Caco-2 (cell line): ENCODE measurements at regions not wholly inside any gene's neighbourhood (a gene's known extent, or its start where the extent isn't known, plus 50 kb on each side); places are given as distances from the start of the nearest gene placed in this dataset.

Experiments
- BruUV-seq: library from RNA; stranded (reverse); fragments of 400-500 nt; replicated peaks from 2 replicates; lab custom pipeline; 2021; lab: Mats Ljungman, UMichigan
- CTCF ChIA-PET: fragments of 300-600 bp; sonication (Branson Sonifier 250); formaldehyde crosslinking; loops from one replicate; lab custom pipeline; 2022; ENCODE audit warnings: antibody characterized with exemption; lab: Charles Lee
- POLR2A ChIA-PET: fragments of 300-600 bp; sonication (Branson Sonifier 250); formaldehyde crosslinking; loops from one replicate; lab custom pipeline; 2022; ENCODE audit warnings: antibody characterized with exemption; lab: Charles Lee
- DNase-seq, 2 experiments: peaks; one replicate each; pipeline versions ENCODE4 v3.0.0 to v3.0.0-alpha.2; 2020 to 2022
- H3K27me3 ChIP-seq: replicated peaks from 2 replicates; pipeline ENCODE4 v1.6.0; 2011; ENCODE audit warnings: low read length; ENCODE audit not compliant: control insufficient read depth, insufficient read depth
- H3K36me3 ChIP-seq: 2 replicates; pipeline ENCODE4 v1.5.1; 2011; ENCODE audit warnings: low read length; ENCODE audit not compliant: control insufficient read depth, insufficient read depth
- H3K4me1 ChIP-seq: fragments of 250-450 bp; sonication (Bioruptor Pico); 2 replicates; pipeline ENCODE4 v1.5.1; 2020; ENCODE audit warnings: mild to moderate bottlenecking
- H3K4me3 ChIP-seq: 2 replicates; pipeline ENCODE4 v1.5.1; 2011; ENCODE audit warnings: low read depth, mild to moderate bottlenecking, control low read depth, low read length
- H3K9me3 ChIP-seq: fragments of 250-450 bp; sonication (Bioruptor Pico); 2 replicates; pipeline ENCODE4 v1.5.1; 2020; ENCODE audit warnings: mild to moderate bottlenecking, moderate library complexity
- H3K27ac Mint-ChIP-seq: one replicate; pipeline ENCODE4 v1.8.0; 2022; ENCODE audit warnings: mixed read lengths; ENCODE audit not compliant: unreplicated experiment
- H3K27me3 Mint-ChIP-seq: one replicate; pipeline ENCODE4 v1.8.0; 2022; ENCODE audit warnings: mixed read lengths; ENCODE audit not compliant: insufficient read depth, unreplicated experiment
- H3K36me3 Mint-ChIP-seq: one replicate; pipeline ENCODE4 v1.8.0; 2022; ENCODE audit warnings: mild to moderate bottlenecking, mixed read lengths; ENCODE audit not compliant: insufficient read depth, unreplicated experiment
- H3K4me1 Mint-ChIP-seq: one replicate; pipeline ENCODE4 v1.8.0; 2022; ENCODE audit warnings: low read depth, mixed read lengths; ENCODE audit not compliant: unreplicated experiment
- H3K4me3 Mint-ChIP-seq: one replicate; pipeline ENCODE4 v1.8.0; 2022; ENCODE audit warnings: mild to moderate bottlenecking, moderate library complexity, mixed read lengths; ENCODE audit not compliant: unreplicated experiment
- H3K9me3 Mint-ChIP-seq: one replicate; pipeline ENCODE4 v1.8.0; 2022; ENCODE audit warnings: mixed read lengths; ENCODE audit not compliant: unreplicated experiment
- CTCF ChIP-seq, 2 experiments: fragments of 200-600 bp in 1 of 2; IDR thresholded peaks; 1 replicate in 1 of 2; 2 replicates in 1 of 2; pipeline versions ENCODE4 v1.5.1 to v1.8.0; 2011 to 2022; ENCODE audit warnings: antibody characterized with exemption in 1 of 2, control low read depth in 1 of 2, inconsistent platforms in 1 of 2, low read depth in 1 of 2, low read length in 1 of 2, mild to moderate bottlenecking in 1 of 2, moderate library complexity in 1 of 2; ENCODE audit not compliant: insufficient read depth in 1 of 2, severe bottlenecking in 1 of 2, unreplicated experiment in 1 of 2
- intact Hi-C: fragments of 100-400 bp; cut with micrococcal nuclease; formaldehyde crosslinking; loops from one replicate; pipeline ENCODE4 v1.10.0; 2022; ENCODE audit not compliant: unreplicated experiment

GRCh38 chr6:55014321-55015088 is 159.8 kb upstream of the HCRTR2 start:
- Histone ChIP-seq H3K9me3 (no peaks in the 10 kb centered on the region), H3K36me3 (no peaks in the 10 kb centered on the region), H3K4me1 (no peaks in the 10 kb centered on the region), H3K27me3 (no peaks in the 10 kb centered on the region), H3K4me3 (no peak overlapping the region)
- no peak for DNase-seq
- Mint-ChIP-seq H3K27ac (no peak overlapping the region), H3K9me3 (no peaks in the 10 kb centered on the region), H3K4me1 (no peaks in the 10 kb centered on the region), H3K4me3 (no peak overlapping the region), H3K27me3 (no peaks in the 10 kb centered on the region), H3K36me3 (no peaks in the 10 kb centered on the region)
- CTCF ChIA-PET, result no interaction called here
- intact Hi-C loops, result no loop called here
- POLR2A ChIA-PET, result no interaction called here
- no TSS peak for BruUV-seq
- TF ChIP-seq CTCF (IDR thresholded peaks at IDR 0.05; ENCODE audit: insufficient read depth in 1 of 2, low read depth in 1 of 2, low read length in 1 of 2, severe bottlenecking in 1 of 2, unreplicated experiment in 1 of 2), result no peak

GRCh38 chr6:55016261-55016660 is 158.1 kb upstream of the HCRTR2 start:
- no peak for DNase-seq
- Histone ChIP-seq H3K4me3 (no peak overlapping the region), H3K4me1 (no peaks in the 10 kb centered on the region), H3K9me3 (no peaks in the 10 kb centered on the region), H3K36me3 (no peaks in the 10 kb centered on the region), H3K27me3 (no peaks in the 10 kb centered on the region)
- no peaks in the 10 kb centered on the region for H3K9me3 Mint-ChIP-seq
- no peaks in the 10 kb centered on the region for H3K27me3 Mint-ChIP-seq
- BruUV-seq, result no TSS peak
- POLR2A ChIA-PET, result no interaction called here
- no peak overlapping the region for H3K4me3 Mint-ChIP-seq
- no peaks in the 10 kb centered on the region for H3K4me1 Mint-ChIP-seq
- H3K27ac Mint-ChIP-seq, result no peak overlapping the region
- no peaks in the 10 kb centered on the region for H3K36me3 Mint-ChIP-seq
- CTCF ChIA-PET, result no interaction called here
- intact Hi-C loops, result no loop called here
- no peak for TF ChIP-seq CTCF (IDR thresholded peaks at IDR 0.05; ENCODE audit: insufficient read depth in 1 of 2, low read depth in 1 of 2, low read length in 1 of 2, severe bottlenecking in 1 of 2, unreplicated experiment in 1 of 2)

GRCh38 chr6:55017555-55018300 is 156.6 kb upstream of the HCRTR2 start:
- Mint-ChIP-seq H3K9me3 (no peaks in the 10 kb centered on the region), H3K27ac (no peak overlapping the region), H3K27me3 (no peaks in the 10 kb centered on the region), H3K36me3 (no peaks in the 10 kb centered on the region), H3K4me1 (no peaks in the 10 kb centered on the region), H3K4me3 (no peak overlapping the region)
- no peaks in the 10 kb centered on the region for H3K4me1 ChIP-seq
- H3K27me3 ChIP-seq, result no peaks in the 10 kb centered on the region
- CTCF ChIA-PET, result no interaction called here
- TF ChIP-seq CTCF (IDR thresholded peaks at IDR 0.05; ENCODE audit: insufficient read depth in 1 of 2, low read depth in 1 of 2, low read length in 1 of 2, severe bottlenecking in 1 of 2, unreplicated experiment in 1 of 2), result no peak
- no peak for DNase-seq
- H3K9me3 ChIP-seq, result no peaks in the 10 kb centered on the region
- no peaks in the 10 kb centered on the region for H3K36me3 ChIP-seq
- no TSS peak for BruUV-seq
- H3K4me3 ChIP-seq, result no peak overlapping the region
- POLR2A ChIA-PET, result no interaction called here
- intact Hi-C loops, result no loop called here
